ENCODE measurements at regions not wholly inside any gene's neighbourhood (a gene's known extent, or its start where the extent isn't known, plus 50 kb on each side); places are given as distances from the start of the nearest gene placed in this dataset.

DNA sequence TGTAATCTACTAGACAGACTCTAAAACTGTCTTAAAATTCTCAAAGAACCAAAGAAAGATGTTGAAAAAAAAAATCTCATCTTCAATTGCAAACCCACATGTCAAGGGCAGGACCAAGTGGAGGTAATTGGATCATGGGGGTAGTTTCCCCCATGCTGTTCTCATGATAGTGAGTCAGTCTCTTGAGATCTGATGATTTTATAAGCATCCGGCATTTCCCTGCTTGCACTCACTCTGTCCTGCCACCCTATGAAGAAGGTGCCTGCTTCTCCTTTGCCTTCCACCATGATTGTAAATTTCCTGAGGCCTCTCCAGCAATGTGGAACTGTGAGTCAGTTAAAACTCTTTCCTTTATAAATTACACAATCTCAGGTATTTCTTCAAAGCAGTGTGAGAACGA lies 257.0 kb downstream of the HHIPL2 start:
- no peak for TF ChIP-seq CTCF (IDR thresholded peaks at IDR 0.05 in 4 of 5, conservative IDR thresholded peaks at IDR 0.05 in 1 of 5)
- TF ChIP-seq POLR2A (IDR thresholded peaks at IDR 0.05), result no peak
